PC-3 (cell line): ENCODE measurements at regions not wholly inside any gene's neighbourhood (a gene's known extent, or its start where the extent isn't known, plus 50 kb on each side); places are given as distances from the start of the nearest gene placed in this dataset.

Experiments used
- ATAC-seq: fragments of 200-7000 bp; cut with Tn5 transposase; 2 replicates; pipeline ENCODE4 v1.9.1; 2020; ENCODE audit warnings: mild to moderate bottlenecking, moderate library complexity
- BruUV-seq: library from RNA; stranded (reverse); fragments of 400-500 nt; replicated peaks from 2 replicates; lab custom pipeline; 2021; lab: Mats Ljungman, UMichigan
- CTCF ChIA-PET: fragments of 300-600 bp; sonication (Branson Sonifier 250); formaldehyde crosslinking; loops from one replicate; lab custom pipeline; 2022; ENCODE audit warnings: antibody characterized with exemption; lab: Charles Lee
- POLR2A ChIA-PET: fragments of 300-600 bp; sonication (Branson Sonifier 250); formaldehyde crosslinking; loops from one replicate; lab custom pipeline; 2022; ENCODE audit warnings: antibody characterized with exemption; ENCODE audit not compliant: unreplicated experiment; lab: Charles Lee
- DNase-seq: peaks from one replicate; pipeline ENCODE4 v3.0.0-alpha.2; 2015
- H2AFZ ChIP-seq: fragments of 300-600 bp; sonication (generic); 2 replicates; pipeline ENCODE4 v1.6.0; 2016; ENCODE audit warnings: antibody characterized with exemption, low read length
- H3F3A ChIP-seq: fragments of 300-600 bp; sonication (generic); one replicate; pipeline ENCODE4 v1.6.0; 2017; ENCODE audit warnings: antibody characterized with exemption, low read length, control low read depth, mild to moderate bottlenecking; ENCODE audit not compliant: unreplicated experiment
- H3K27ac ChIP-seq: fragments of 300-600 bp; sonication (generic); 2 replicates; pipeline ENCODE4 v1.5.1; 2016; ENCODE audit warnings: mild to moderate bottlenecking, low read length
- H3K27me3 ChIP-seq: fragments of 300-600 bp; sonication (generic); 2 replicates; pipeline ENCODE4 v1.6.1; 2016; ENCODE audit warnings: low read length, mixed read lengths
- H3K36me3 ChIP-seq: fragments of 300-600 bp; sonication (generic); 2 replicates; pipeline ENCODE4 v1.6.1; 2016; ENCODE audit warnings: low read depth, mixed run types, low read length, mixed read lengths
- H3K4me1 ChIP-seq: fragments of 300-600 bp; sonication (generic); 2 replicates; pipeline ENCODE4 v1.5.1; 2016; ENCODE audit warnings: low read length; ENCODE audit not compliant: insufficient read depth
- H3K4me2 ChIP-seq: fragments of 300-600 bp; sonication (generic); 2 replicates; pipeline ENCODE4 v1.6.0; 2016; ENCODE audit warnings: low read length
- H3K4me3 ChIP-seq: fragments of 300-600 bp; sonication (generic); 2 replicates; pipeline ENCODE4 v1.5.1; 2016; ENCODE audit warnings: mild to moderate bottlenecking, low read length, mixed read lengths
- H3K79me2 ChIP-seq: fragments of 300-600 bp; sonication (generic); 2 replicates; pipeline ENCODE4 v1.6.1; 2017; ENCODE audit warnings: low read length, mixed read lengths
- H3K9ac ChIP-seq: fragments of 300-600 bp; sonication (generic); 2 replicates; pipeline ENCODE4 v1.6.0; 2016; ENCODE audit warnings: mild to moderate bottlenecking, low read length
- H3K9me2 ChIP-seq: fragments of 300-600 bp; sonication (generic); replicated peaks from 2 replicates; pipeline ENCODE4 v1.6.1; 2016; ENCODE audit warnings: mixed run types, low read length, mixed read lengths
- H3K9me3 ChIP-seq: fragments of 300-600 bp; sonication (generic); 2 replicates; pipeline ENCODE4 v1.6.1; 2016; ENCODE audit warnings: low read length, mixed read lengths
- H4K20me1 ChIP-seq: fragments of 300-600 bp; sonication (generic); 2 replicates; pipeline ENCODE4 v1.6.1; 2016; ENCODE audit warnings: low read length, mixed read lengths
- EZH2 ChIP-seq: fragments of 300-600 bp; sonication (generic); IDR thresholded peaks from one replicate; pipeline ENCODE4 v1.6.1; 2017; ENCODE audit warnings: antibody characterized with exemption, mild to moderate bottlenecking, low read length; ENCODE audit not compliant: unreplicated experiment
- EZH2phosphoT487 ChIP-seq: fragments of 300-600 bp; sonication (generic); IDR thresholded peaks from 2 replicates; pipeline ENCODE4 v1.6.1; 2018; ENCODE audit warnings: mild to moderate bottlenecking, antibody characterized with exemption, low read length, borderline replicate concordance
- intact Hi-C: fragments of 100-400 bp; cut with micrococcal nuclease; formaldehyde crosslinking; loops from 2 replicates; pipeline ENCODE4 v1.9.0; 2023
- TF ChIP-seq, protein P1 (sequence below): fragments of 300-600 bp; sonication (generic); conservative IDR thresholded peaks from 2 replicates; pipeline ENCODE4 v1.5.1; 2017; ENCODE audit warnings: antibody characterized with exemption, low read depth, mild to moderate bottlenecking, low read length

DNA sequence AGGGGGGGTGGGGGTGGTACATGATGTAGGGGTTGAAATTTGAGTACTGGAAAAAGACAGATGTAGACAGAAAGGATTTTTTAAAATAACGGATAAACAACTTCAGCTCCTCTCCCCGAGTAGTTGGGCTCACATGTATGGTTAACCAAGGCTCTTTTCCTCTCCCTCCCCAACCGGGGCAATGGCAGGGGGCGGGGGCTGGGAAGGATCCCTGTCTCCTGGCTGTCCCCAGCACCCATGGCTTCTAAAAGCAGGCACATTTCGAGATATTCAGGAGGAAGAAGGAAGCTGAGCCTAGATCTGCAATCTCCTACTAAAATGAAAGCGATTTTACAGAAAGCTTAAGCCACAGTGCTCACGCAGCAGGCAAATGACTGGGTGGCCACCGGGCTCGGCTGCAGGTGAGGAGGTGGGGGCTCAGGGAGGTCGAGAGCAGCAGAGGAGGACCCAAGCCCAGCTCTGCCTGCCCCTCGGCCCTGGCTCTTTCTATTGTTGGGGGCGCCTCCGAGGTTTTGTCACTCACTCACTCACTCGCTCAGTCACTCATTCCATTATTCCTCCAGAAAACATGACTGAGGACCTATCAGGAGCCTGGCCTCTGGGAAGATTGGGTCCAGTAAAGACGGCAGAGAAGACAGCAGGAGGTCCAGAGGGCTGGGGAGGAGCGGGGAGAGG is 573.3 kb downstream of the PTPRU start:
- Histone ChIP-seq H3K4me3 (no peak overlapping the region), H3K9me3 (no peaks in the 10 kb centered on the region), H3K27ac (no peak overlapping the region), H3K4me1 (no peaks in the 10 kb centered on the region), H3K9ac (no peak overlapping the region), H3K36me3 (no peaks in the 10 kb centered on the region), H4K20me1 (no peaks in the 10 kb centered on the region), H3K9me2 (no peaks in the 10 kb centered on the region), H3K79me2 (no peaks in the 10 kb centered on the region), H2AFZ (no peak overlapping the region), H3K4me2 (no peak overlapping the region), H3K27me3 (peaks cover 3% of the 10 kb centered on the region; the same call in 1 of the 2 replicates), H3F3A (no peaks in the 10 kb centered on the region)
- BruUV-seq = no TSS peak
- POLR2A ChIA-PET = no interaction called here
- DNase-seq (no peak), ATAC-seq (no peak)
- intact Hi-C loops = no loop called here
- TF ChIP-seq EZH2phosphoT487 (no peak), EZH2 (no peak)
- TF ChIP-seq, protein P1, sequence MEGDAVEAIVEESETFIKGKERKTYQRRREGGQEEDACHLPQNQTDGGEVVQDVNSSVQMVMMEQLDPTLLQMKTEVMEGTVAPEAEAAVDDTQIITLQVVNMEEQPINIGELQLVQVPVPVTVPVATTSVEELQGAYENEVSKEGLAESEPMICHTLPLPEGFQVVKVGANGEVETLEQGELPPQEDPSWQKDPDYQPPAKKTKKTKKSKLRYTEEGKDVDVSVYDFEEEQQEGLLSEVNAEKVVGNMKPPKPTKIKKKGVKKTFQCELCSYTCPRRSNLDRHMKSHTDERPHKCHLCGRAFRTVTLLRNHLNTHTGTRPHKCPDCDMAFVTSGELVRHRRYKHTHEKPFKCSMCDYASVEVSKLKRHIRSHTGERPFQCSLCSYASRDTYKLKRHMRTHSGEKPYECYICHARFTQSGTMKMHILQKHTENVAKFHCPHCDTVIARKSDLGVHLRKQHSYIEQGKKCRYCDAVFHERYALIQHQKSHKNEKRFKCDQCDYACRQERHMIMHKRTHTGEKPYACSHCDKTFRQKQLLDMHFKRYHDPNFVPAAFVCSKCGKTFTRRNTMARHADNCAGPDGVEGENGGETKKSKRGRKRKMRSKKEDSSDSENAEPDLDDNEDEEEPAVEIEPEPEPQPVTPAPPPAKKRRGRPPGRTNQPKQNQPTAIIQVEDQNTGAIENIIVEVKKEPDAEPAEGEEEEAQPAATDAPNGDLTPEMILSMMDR = no peak
- CTCF ChIA-PET = no interaction called here

DNA sequence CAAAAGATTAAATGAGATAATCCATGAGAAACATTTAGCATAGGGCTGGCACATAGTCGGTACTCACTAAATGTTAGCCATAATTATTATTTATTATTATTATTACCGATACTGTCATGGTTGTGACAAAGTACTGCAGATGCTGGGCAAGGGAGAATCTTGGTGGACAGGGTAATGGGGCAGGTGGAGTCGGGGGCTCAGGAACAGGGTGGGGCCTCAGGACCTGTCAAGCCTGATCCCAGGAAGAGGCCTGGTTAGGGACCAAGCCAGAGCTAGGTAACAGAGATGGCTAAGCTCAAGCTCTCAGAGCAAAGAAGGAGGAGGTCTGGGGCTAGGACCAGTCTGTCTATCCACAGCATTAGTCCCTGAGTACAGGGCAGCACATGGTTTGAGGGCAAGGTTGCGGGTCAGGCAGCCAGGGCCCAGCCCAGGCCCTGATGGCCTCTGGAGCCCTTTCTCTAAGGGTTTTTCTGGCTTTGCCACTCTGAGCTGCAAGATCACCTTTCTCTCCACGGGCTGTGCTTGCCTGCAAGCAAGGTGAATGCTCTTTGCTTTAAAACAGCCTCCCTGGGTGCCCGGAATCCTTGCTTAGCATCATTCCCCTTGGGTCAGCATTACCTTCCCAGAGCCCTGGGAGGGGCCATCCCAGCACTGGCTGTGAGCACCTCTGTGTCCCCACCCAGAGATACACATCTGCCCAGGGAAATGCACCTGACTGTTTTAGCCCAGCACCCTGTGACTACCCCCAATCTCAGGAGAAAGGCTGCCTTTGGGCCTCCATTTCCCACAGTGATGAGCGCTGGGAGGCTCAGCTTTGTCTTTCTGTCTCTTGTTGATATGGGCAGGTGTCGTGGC is 572.0 kb downstream of the PTPRU start:
- ChIA-PET POLR2A (no interaction called here), CTCF (no interaction called here)
- H3K36me3 ChIP-seq = no peaks in the 10 kb centered on the region
- H3K9me2 ChIP-seq = no peaks in the 10 kb centered on the region
- H2AFZ ChIP-seq = no peak overlapping the region
- no peaks in the 10 kb centered on the region for H3K79me2 ChIP-seq
- H3K4me3 ChIP-seq = no peak overlapping the region
- no TSS peak for BruUV-seq
- DNase-seq (no peak), ATAC-seq (no peak)
- peaks cover 2% of the 10 kb centered on the region for H3K27me3 ChIP-seq
- H3K9me3 ChIP-seq = no peaks in the 10 kb centered on the region
- H3K9ac ChIP-seq = no peak overlapping the region
- H3K4me2 ChIP-seq = no peak overlapping the region
- TF ChIP-seq EZH2phosphoT487 (no peak), EZH2 (no peak)
- TF ChIP-seq, protein P1 = no peak
- intact Hi-C loops = no loop called here
- no peaks in the 10 kb centered on the region for H3K4me1 ChIP-seq
- no peaks in the 10 kb centered on the region for H4K20me1 ChIP-seq
- no peaks in the 10 kb centered on the region for H3F3A ChIP-seq
- no peak overlapping the region for H3K27ac ChIP-seq

DNA sequence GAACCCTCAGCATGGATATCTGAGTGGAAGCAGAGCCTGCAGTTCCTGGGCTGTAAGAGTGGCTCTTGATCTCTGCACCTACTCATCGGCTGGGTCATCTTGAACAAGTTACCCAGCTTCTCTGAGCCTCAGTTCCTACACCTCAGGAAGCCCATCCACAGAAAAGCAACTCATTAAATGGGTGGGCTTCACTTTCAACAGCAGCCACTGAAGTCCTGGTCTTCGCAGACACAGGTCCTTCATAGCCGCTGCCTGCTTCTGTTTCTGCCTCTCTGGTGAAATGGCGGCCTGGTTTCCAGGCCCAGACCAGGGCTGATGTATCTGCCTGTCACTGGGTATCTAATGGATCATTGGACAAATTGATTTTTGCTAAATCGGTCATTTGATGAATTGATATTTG is 571.4 kb downstream of the PTPRU start:
- POLR2A ChIA-PET = no interaction called here
- intact Hi-C loops = no loop called here

More for the DNA sequence above, 571.4 kb downstream of the PTPRU start:
- Histone ChIP-seq H3K4me2 (no peak overlapping the region), H4K20me1 (no peaks in the 10 kb centered on the region), H3K9ac (no peak overlapping the region), H3K9me3 (no peaks in the 10 kb centered on the region), H3K27me3 (peaks cover 9% of the 10 kb centered on the region), H3K9me2 (no peaks in the 10 kb centered on the region), H2AFZ (no peak overlapping the region), H3K4me1 (no peaks in the 10 kb centered on the region), H3K36me3 (no peaks in the 10 kb centered on the region), H3K79me2 (no peaks in the 10 kb centered on the region), H3K27ac (no peak overlapping the region), H3K4me3 (no peak overlapping the region), H3F3A (no peaks in the 10 kb centered on the region)
- CTCF ChIA-PET = no interaction called here
- TF ChIP-seq EZH2phosphoT487 (no peak), EZH2 (no peak)
- TF ChIP-seq, protein P1 = no peak
- no peak for DNase-seq
- BruUV-seq = no TSS peak
- ATAC-seq = no peak
